CD8-positive, alpha-beta memory T cell (primary cell): ENCODE measurements at regions not wholly inside any gene's neighbourhood (a gene's known extent, or its start where the extent isn't known, plus 50 kb on each side); places are given as distances from the start of the nearest gene placed in this dataset.

Source experiments
- CTCF ChIA-PET: fragments of 350-600 bp; sonication (Branson Sonifier 250); formaldehyde crosslinking; loops from one replicate; lab custom pipeline; 2021; ENCODE audit warnings: antibody characterized with exemption; lab: Charles Lee
- POLR2A ChIA-PET: fragments of 350-600 bp; sonication (Branson Sonifier 250); formaldehyde crosslinking; loops from one replicate; lab custom pipeline; 2021; ENCODE audit warnings: antibody characterized with exemption; lab: Charles Lee
- DNase-seq, 5 donors: peaks; one replicate each; pipeline versions ENCODE4 v3.0.0 to v3.0.0-alpha.2; 2020 to 2022; ENCODE audit warnings: mixed read lengths in 1 of 5
- H3K27ac ChIP-seq: one replicate; pipeline ENCODE4 v1.7.0; 2013; ENCODE audit warnings: low read depth, mild to moderate bottlenecking, low read length, moderate library complexity
- H3K27me3 ChIP-seq: 2 replicates; pipeline ENCODE4 v1.7.0; 2013; ENCODE audit warnings: low read length, mild to moderate bottlenecking; ENCODE audit not compliant: insufficient read depth, poor library complexity, severe bottlenecking
- H3K36me3 ChIP-seq: 2 replicates; pipeline ENCODE4 v1.7.0; 2013; ENCODE audit warnings: mild to moderate bottlenecking, low read length, moderate library complexity; ENCODE audit not compliant: insufficient read depth
- H3K4me1 ChIP-seq: 2 replicates; pipeline ENCODE4 v1.7.0; 2013; ENCODE audit warnings: mild to moderate bottlenecking, low read length, moderate library complexity; ENCODE audit not compliant: insufficient read depth
- H3K4me3 ChIP-seq: 2 replicates; pipeline ENCODE4 v1.7.0; 2013; ENCODE audit warnings: mild to moderate bottlenecking, low read length
- H3K9me3 ChIP-seq: 2 replicates; pipeline ENCODE4 v1.7.0; 2013; ENCODE audit warnings: mild to moderate bottlenecking, low read length
- H3K27ac Mint-ChIP-seq, 8 donors: one replicate each; pipeline ENCODE4 v1.8.0; 2020 to 2021; ENCODE audit warnings: mixed read lengths in 8 of 8, mild to moderate bottlenecking in 6 of 8, inconsistent platforms in 3 of 8, moderate library complexity in 3 of 8
- H3K27me3 Mint-ChIP-seq, 2 donors: one replicate each; pipeline ENCODE4 v1.8.0; 2020 to 2021; ENCODE audit warnings: mixed read lengths in 2 of 2, mild to moderate bottlenecking in 1 of 2, moderate library complexity in 1 of 2
- H3K36me3 Mint-ChIP-seq, 3 donors: one replicate each; pipeline ENCODE4 v1.8.0; 2020 to 2021; ENCODE audit warnings: mixed read lengths in 3 of 3, inconsistent platforms in 1 of 3, mild to moderate bottlenecking in 1 of 3
- H3K4me1 Mint-ChIP-seq, 3 donors: one replicate each; pipeline ENCODE4 v1.8.0; 2020 to 2021; ENCODE audit warnings: mixed read lengths in 3 of 3, inconsistent platforms in 1 of 3, mild to moderate bottlenecking in 1 of 3
- H3K4me3 Mint-ChIP-seq, 7 donors: one replicate each; pipeline ENCODE4 v1.8.0; 2020 to 2021; ENCODE audit warnings: mixed read lengths in 7 of 7, mild to moderate bottlenecking in 6 of 7, moderate library complexity in 4 of 7, inconsistent platforms in 2 of 7
- H3K9me3 Mint-ChIP-seq, 5 donors: one replicate each; pipeline ENCODE4 v1.8.0; 2020 to 2022; ENCODE audit warnings: mixed read lengths in 5 of 5, mild to moderate bottlenecking in 3 of 5, moderate library complexity in 2 of 5, inconsistent platforms in 1 of 5

DNA sequence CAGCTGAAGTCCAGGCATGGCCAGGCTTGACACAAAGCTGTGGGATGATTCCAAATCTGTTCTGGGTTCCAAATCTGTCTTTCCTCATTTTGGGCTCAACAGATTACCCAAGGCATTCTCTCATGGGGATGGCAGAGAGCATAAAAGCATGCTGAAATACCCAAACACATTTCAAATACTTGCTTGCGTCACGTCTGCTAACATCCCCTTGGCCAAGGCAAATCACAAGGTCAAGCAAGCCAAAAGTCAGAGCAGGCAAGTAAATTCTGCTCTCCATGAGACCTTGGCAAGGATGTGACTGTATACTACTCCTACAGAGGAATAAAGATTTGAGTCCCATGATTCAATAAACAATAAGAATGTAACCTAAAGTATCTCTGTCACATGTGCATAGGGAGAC, 306.7 kb downstream of the EPB41L4A start:
- ChIA-PET CTCF (no interaction called here), POLR2A (no interaction called here)
- Histone ChIP-seq H3K27ac (no peak overlapping the region), H3K9me3 (no peaks in the 10 kb centered on the region), H3K27me3 (no peaks in the 10 kb centered on the region), H3K4me1 (no peaks in the 10 kb centered on the region), H3K36me3 (no peaks in the 10 kb centered on the region), H3K4me3 (no peak overlapping the region)
- no peak for DNase-seq
- no peak overlapping the region for H3K4me3 Mint-ChIP-seq
- H3K36me3 Mint-ChIP-seq, result peaks cover 0 to 2% (median 0%) of the 10 kb centered on the region in 3 donors
- H3K27me3 Mint-ChIP-seq, result peaks cover 4 to 8% of the 10 kb centered on the region in 2 donors
- no peaks in the 10 kb centered on the region for H3K4me1 Mint-ChIP-seq
- no peak overlapping the region for H3K27ac Mint-ChIP-seq
- peaks cover 0 to 2% (median 0%) of the 10 kb centered on the region in 5 donors for H3K9me3 Mint-ChIP-seq

DNA sequence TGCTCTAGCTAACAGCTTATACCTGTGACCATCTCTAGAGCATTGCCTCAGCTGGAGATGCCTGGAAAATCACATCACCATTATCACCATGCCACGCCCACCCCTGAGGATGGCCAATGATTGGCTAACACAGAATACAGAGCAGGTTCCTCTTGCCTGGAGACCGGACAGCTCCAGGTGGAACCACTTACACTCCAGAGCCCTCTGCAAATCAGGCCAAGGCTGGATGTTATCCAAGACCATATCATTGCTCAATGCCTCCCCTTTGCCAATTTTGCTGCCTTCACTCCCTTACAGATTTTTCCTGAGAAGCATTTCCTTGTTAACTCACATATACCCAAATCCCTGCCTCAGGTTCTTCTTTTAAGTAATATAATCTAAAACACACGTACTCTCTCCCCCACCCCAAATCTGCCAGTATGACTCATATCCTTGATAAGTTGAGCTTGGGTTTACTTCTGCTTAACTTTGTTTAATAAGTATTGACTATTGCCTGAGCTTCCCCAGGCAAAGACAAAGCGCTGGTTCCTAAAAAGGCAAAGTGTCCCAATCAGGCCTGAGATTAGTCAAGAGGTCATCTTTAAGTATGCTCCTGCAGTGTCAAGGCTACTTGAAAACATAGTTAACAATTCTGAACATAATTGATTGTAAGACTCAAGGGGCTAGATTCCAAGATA, 309.6 kb downstream of the EPB41L4A start:
- Histone ChIP-seq H3K4me3 (no peak overlapping the region), H3K27ac (no peak overlapping the region), H3K4me1 (no peaks in the 10 kb centered on the region), H3K36me3 (no peaks in the 10 kb centered on the region), H3K27me3 (no peaks in the 10 kb centered on the region), H3K9me3 (no peaks in the 10 kb centered on the region)
- Mint-ChIP-seq H3K36me3 (peaks cover 0 to 2% (median 0%) of the 10 kb centered on the region in 3 donors), H3K27me3 (peaks cover 0 to 4% of the 10 kb centered on the region in 2 donors), H3K27ac (no peak overlapping the region), H3K4me1 (no peaks in the 10 kb centered on the region), H3K4me3 (no peak overlapping the region), H3K9me3 (peaks cover 0 to 1% (median 0%) of the 10 kb centered on the region in 5 donors)
- CTCF ChIA-PET, result no interaction called here
- DNase-seq, result no peak
- POLR2A ChIA-PET, result no interaction called here

DNA sequence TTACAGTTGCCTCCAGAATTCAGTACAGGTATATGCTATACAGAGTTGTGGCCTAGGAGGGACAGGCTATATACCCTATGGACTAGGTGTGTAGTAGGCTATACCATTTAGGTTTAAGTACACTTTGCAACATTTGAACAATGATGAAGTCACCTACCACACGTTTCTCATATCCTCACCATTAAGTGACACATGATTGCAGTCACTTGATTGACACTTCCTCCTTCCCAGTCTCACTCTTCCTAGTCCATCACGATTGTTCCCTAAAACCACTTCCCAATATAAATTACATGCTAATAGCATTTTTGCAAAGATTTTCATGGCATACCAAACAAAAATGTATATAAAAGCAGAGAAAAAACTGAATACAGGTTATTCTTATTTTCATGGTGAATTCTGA, 312.2 kb downstream of the EPB41L4A start:
- H3K27ac Mint-ChIP-seq, result no peak overlapping the region
- POLR2A ChIA-PET, result no interaction called here

DNA sequence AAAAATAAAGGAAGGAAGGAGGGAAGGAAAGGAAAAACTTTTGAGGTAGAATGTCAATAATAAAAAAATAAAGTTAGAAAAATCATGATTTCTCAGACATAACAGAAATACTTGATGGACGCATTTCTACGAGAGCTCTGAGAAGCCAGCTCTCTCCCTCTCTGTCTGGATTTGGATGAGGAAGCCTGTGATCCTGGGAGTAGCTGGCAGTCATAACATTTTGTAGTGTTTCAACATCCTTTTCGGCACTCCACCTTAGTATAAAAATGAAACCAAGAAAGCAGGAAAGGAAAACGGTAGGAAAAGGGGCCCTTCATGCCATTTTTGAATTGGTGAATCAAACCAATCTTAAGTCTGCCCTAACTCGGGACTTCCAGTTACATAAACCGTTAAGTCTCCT, 321.3 kb downstream of the EPB41L4A start:
- Histone ChIP-seq H3K36me3 (no peaks in the 10 kb centered on the region), H3K4me1 (no peaks in the 10 kb centered on the region), H3K27ac (no peak overlapping the region), H3K4me3 (no peak overlapping the region), H3K27me3 (no peaks in the 10 kb centered on the region), H3K9me3 (no peaks in the 10 kb centered on the region)
- no peak overlapping the region for H3K4me3 Mint-ChIP-seq
- no peak overlapping the region for H3K27ac Mint-ChIP-seq
- no peaks in the 10 kb centered on the region for H3K4me1 Mint-ChIP-seq
- ChIA-PET CTCF (no interaction called here), POLR2A (no interaction called here)
- peaks cover 3 to 24% of the 10 kb centered on the region in 2 donors for H3K27me3 Mint-ChIP-seq
- no peaks in the 10 kb centered on the region for H3K36me3 Mint-ChIP-seq
- peaks cover 2 to 12% (median 5%) of the 10 kb centered on the region in 5 donors for H3K9me3 Mint-ChIP-seq
- DNase-seq, result no peak

More for the DNA sequence above, 312.2 kb downstream of the EPB41L4A start:
- no peaks in the 10 kb centered on the region for H3K9me3 ChIP-seq
- Mint-ChIP-seq H3K4me3 (no peak overlapping the region), H3K36me3 (no peaks in the 10 kb centered on the region), H3K27me3 (no peaks in the 10 kb centered on the region), H3K9me3 (peaks cover 0 to 1% (median 0%) of the 10 kb centered on the region in 5 donors), H3K4me1 (no peaks in the 10 kb centered on the region)
- no peak for DNase-seq
- H3K4me1 ChIP-seq, result no peaks in the 10 kb centered on the region
- no peak overlapping the region for H3K4me3 ChIP-seq
- H3K27me3 ChIP-seq, result no peaks in the 10 kb centered on the region
- no peaks in the 10 kb centered on the region for H3K36me3 ChIP-seq
- CTCF ChIA-PET, result no interaction called here
- H3K27ac ChIP-seq, result no peak overlapping the region

DNA sequence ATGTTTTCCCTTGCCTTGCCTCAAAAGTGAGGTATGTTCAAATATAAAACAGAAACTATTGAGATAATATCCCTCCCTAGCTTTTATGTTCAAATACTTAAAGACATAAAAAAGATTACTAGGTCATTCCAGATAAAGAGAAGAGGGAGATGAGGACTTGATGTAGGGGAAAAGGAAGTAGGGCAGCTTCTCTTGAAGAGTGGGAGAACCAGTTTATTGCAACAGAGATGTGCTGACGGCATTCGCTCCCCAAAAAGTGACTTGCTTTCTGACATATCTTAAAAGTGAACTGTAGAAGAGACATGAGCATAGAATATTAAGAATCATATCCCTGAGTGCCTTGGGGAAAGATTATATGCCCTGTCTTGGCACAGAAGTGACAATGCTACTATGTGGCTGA, 330.2 kb upstream of the NREP start:
- Histone ChIP-seq H3K4me1 (no peaks in the 10 kb centered on the region), H3K4me3 (no peak overlapping the region), H3K36me3 (no peaks in the 10 kb centered on the region), H3K9me3 (no peaks in the 10 kb centered on the region), H3K27ac (no peak overlapping the region), H3K27me3 (no peaks in the 10 kb centered on the region)
- Mint-ChIP-seq H3K4me3 (no peak overlapping the region), H3K4me1 (no peaks in the 10 kb centered on the region), H3K36me3 (peaks cover 0 to 4% (median 0%) of the 10 kb centered on the region in 3 donors), H3K27ac (no peak overlapping the region), H3K9me3 (peaks cover 0 to 3% (median 0%) of the 10 kb centered on the region in 5 donors), H3K27me3 (peaks cover 1 to 6% of the 10 kb centered on the region in 2 donors)
- no peak for DNase-seq
- CTCF ChIA-PET, result no interaction called here
- POLR2A ChIA-PET, result no interaction called here

DNA sequence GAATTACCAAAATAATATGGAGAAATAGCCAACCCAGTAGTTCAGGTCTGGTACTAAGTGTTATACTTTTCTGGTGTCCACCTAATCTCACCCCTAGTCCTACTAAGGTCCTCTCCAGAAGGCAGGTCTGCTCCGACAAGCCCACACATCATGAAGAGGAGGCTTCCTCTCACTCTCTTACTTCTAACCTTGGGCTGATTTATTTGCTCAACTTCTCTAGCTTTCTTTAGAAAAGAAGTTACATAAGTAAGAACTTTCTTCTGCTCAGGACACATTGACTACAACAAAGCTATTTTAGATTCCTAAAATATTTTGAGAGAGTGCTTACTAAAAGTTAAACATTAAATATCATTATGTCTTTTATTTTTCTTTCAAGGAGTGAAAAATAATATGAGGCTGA, 329.7 kb upstream of the NREP start:
- no peaks in the 10 kb centered on the region for H3K27me3 ChIP-seq
- no peaks in the 10 kb centered on the region for H3K4me1 ChIP-seq
- no peak overlapping the region for H3K4me3 ChIP-seq
- no peak overlapping the region for H3K27ac ChIP-seq
- no peaks in the 10 kb centered on the region for H3K36me3 ChIP-seq
- POLR2A ChIA-PET, result no interaction called here
- H3K4me3 Mint-ChIP-seq, result no peak overlapping the region
- H3K9me3 ChIP-seq, result no peaks in the 10 kb centered on the region
- no peaks in the 10 kb centered on the region for H3K4me1 Mint-ChIP-seq
- DNase-seq, result no peak
- peaks cover 0 to 4% (median 0%) of the 10 kb centered on the region in 3 donors for H3K36me3 Mint-ChIP-seq
- peaks cover 1 to 6% of the 10 kb centered on the region in 2 donors for H3K27me3 Mint-ChIP-seq
- no peak overlapping the region for H3K27ac Mint-ChIP-seq
- H3K9me3 Mint-ChIP-seq, result peaks cover 0 to 3% (median 0%) of the 10 kb centered on the region in 5 donors
- CTCF ChIA-PET, result no interaction called here

DNA sequence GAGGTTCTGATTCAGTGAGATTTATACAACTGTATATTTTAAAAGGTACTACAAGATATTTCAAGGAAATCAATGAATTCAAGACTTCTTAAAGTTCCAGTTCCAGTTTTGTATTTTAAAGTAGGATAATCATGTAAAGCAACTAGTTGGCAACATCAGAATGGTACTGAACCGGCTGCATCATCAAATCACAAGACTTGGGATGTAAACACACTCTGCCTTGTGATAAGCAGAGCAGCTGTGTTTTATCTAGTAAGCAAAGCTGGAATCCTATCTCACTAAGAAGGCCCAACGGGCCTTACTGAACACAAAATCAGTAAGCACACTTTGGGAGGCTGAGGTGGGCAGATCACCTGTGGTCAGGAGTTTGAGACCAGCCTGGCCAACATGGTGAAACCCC, 327.2 kb upstream of the NREP start:
- Histone ChIP-seq H3K9me3 (no peaks in the 10 kb centered on the region), H3K27me3 (no peaks in the 10 kb centered on the region), H3K4me3 (no peak overlapping the region), H3K27ac (no peak overlapping the region), H3K36me3 (no peaks in the 10 kb centered on the region), H3K4me1 (no peaks in the 10 kb centered on the region)
- no peak for DNase-seq
- Mint-ChIP-seq H3K27ac (no peak overlapping the region), H3K9me3 (peaks cover 0 to 3% (median 0%) of the 10 kb centered on the region in 5 donors), H3K4me1 (no peaks in the 10 kb centered on the region), H3K4me3 (no peak overlapping the region), H3K27me3 (peaks cover 3 to 6% of the 10 kb centered on the region in 2 donors), H3K36me3 (peaks cover 0 to 4% (median 0%) of the 10 kb centered on the region in 3 donors)
- POLR2A ChIA-PET, result no interaction called here
- CTCF ChIA-PET, result no interaction called here

DNA sequence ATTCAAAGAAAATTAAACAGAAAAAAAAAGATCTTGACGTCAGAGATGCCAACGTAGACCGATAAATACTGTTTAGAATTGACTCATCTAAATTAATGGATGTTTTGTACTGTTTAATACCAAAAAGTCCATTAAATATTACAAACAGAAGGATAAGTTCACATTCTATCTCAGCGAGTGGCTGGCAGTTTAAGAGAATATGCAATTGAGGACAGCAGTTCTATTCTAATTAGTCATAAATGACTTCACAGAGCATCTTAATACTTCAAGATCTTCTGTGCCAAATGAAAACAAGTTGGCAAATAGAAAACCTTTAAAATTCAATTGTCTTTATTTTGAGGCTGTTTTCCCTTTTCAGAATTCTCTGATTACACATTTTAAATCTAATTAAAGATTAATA, 326.6 kb upstream of the NREP start:
- Mint-ChIP-seq H3K4me3 (no peak overlapping the region), H3K27ac (no peak overlapping the region), H3K36me3 (peaks cover 0 to 4% (median 0%) of the 10 kb centered on the region in 3 donors), H3K4me1 (no peaks in the 10 kb centered on the region), H3K27me3 (peaks cover 3 to 6% of the 10 kb centered on the region in 2 donors), H3K9me3 (peaks cover 0 to 3% (median 2%) of the 10 kb centered on the region in 5 donors)
- H3K36me3 ChIP-seq, result no peaks in the 10 kb centered on the region
- H3K9me3 ChIP-seq, result no peaks in the 10 kb centered on the region
- no peak overlapping the region for H3K27ac ChIP-seq
- POLR2A ChIA-PET, result no interaction called here
- no peaks in the 10 kb centered on the region for H3K27me3 ChIP-seq
- no peak for DNase-seq
- CTCF ChIA-PET, result no interaction called here
- H3K4me1 ChIP-seq, result no peaks in the 10 kb centered on the region
- no peak overlapping the region for H3K4me3 ChIP-seq
